IPS-20b (cell line): ENCODE measurements at regions not wholly inside any gene's neighbourhood (a gene's known extent, or its start where the extent isn't known, plus 50 kb on each side); places are given as distances from the start of the nearest gene placed in this dataset.
"Not testable (repeated sequence)": the region's sequence is repeated elsewhere in the genome, so short reads cannot be mapped to it uniquely, and the experiment has no call there.

Experiments used
- H3K27ac ChIP-seq: one replicate; pipeline ENCODE4 v1.5.1; 2013; ENCODE audit warnings: low read length
- H3K27me3 ChIP-seq: 2 replicates; pipeline ENCODE4 v1.6.1; 2013; ENCODE audit warnings: mild to moderate bottlenecking, low read length, inconsistent platforms; ENCODE audit not compliant: insufficient read depth
- H3K36me3 ChIP-seq: 2 replicates; pipeline ENCODE4 v1.6.1; 2013; ENCODE audit warnings: low read depth, mild to moderate bottlenecking, inconsistent platforms, low read length, moderate library complexity; ENCODE audit not compliant: insufficient read depth
- H3K4me1 ChIP-seq: 2 replicates; pipeline ENCODE4 v1.6.1; 2013; ENCODE audit warnings: mild to moderate bottlenecking, control low read depth, inconsistent platforms, low read length, moderate library complexity; ENCODE audit not compliant: insufficient read depth
- H3K4me3 ChIP-seq: 2 replicates; pipeline ENCODE4 v1.5.1; 2013; ENCODE audit warnings: mild to moderate bottlenecking, low read length, inconsistent platforms
- H3K9ac ChIP-seq: 2 replicates; pipeline ENCODE4 v1.6.1; 2013; ENCODE audit warnings: low read depth, mild to moderate bottlenecking, inconsistent platforms, low read length, moderate library complexity
- H3K9me3 ChIP-seq: 2 replicates; pipeline ENCODE4 v1.6.1; 2013; ENCODE audit warnings: mild to moderate bottlenecking, low read depth, low read length, inconsistent platforms; ENCODE audit not compliant: insufficient read depth

GRCh38 chr12:67072281-67072680 lies 196.9 kb upstream of the CAND1 start:
- not testable (repeated sequence) for H3K4me3 ChIP-seq, H3K27ac ChIP-seq, H3K36me3 ChIP-seq, H3K4me1 ChIP-seq, H3K9ac ChIP-seq, H3K9me3 ChIP-seq
- H3K27me3 ChIP-seq, result peaks cover 27% of the 10 kb centered on the region

GRCh38 chr12:67073336-67073735 lies 195.8 kb upstream of the CAND1 start:
- Histone ChIP-seq H3K36me3 (no peaks in the 10 kb centered on the region), H3K9ac (no peak overlapping the region)

DNA sequence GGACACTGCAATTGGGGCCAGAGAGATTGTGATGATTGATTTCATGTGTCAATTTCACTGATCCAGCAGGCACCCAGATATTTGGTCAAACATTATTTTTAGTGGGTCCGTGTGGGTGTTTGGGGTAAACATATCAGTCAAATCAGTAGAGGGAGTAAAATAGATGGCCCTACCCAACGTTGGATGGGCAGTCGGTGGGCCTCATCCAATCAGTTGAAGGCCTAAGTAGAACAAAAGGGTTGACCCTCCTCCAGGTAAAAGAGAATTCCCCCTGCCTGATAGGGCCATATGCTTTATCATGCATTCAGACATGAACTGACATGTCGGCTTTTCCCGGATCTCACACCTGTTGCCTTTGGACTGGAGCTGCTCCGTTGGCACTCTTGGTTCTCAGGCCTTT lies 195.1 kb upstream of the CAND1 start:
- Histone ChIP-seq H3K36me3 (no peaks in the 10 kb centered on the region), H3K27ac (no peak overlapping the region), H3K4me3 (no peak overlapping the region), H3K27me3 (peaks cover 19% of the 10 kb centered on the region), H3K9me3 (no peaks in the 10 kb centered on the region), H3K4me1 (peaks cover 3% of the 10 kb centered on the region; the same call in 1 of the 2 replicates), H3K9ac (no peak overlapping the region)

More at GRCh38 chr12:67073336-67073735, 195.8 kb upstream of the CAND1 start:
- Histone ChIP-seq H3K27me3 (peaks cover 19% of the 10 kb centered on the region), H3K4me3 (no peak overlapping the region), H3K9me3 (no peaks in the 10 kb centered on the region), H3K4me1 (no peaks in the 10 kb centered on the region), H3K27ac (no peak overlapping the region)

DNA sequence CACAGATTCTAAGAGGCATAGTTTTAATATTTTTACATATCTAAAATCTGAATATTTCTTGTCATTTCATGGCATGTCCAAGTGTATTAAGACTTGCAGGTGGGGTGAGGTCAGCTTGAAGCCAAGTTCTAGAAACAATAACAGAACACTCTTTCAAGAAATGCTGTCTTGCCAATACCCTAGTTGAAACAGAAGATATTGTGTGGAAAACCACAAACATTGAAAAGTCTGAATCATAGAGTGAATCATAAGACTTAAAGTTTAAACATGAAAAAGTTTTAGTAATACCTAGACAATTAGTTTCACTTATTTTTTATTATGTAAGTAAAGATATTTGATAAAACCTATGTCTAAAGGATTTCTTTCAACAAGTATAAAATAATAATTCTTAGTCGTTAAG lies 191.5 kb upstream of the CAND1 start:
- Histone ChIP-seq H3K36me3 (no peaks in the 10 kb centered on the region), H3K9me3 (no peaks in the 10 kb centered on the region), H3K4me3 (no peak overlapping the region), H3K27me3 (no peaks in the 10 kb centered on the region), H3K4me1 (peaks cover 15% of the 10 kb centered on the region; the same call in 1 of the 2 replicates), H3K27ac (no peak overlapping the region), H3K9ac (no peak overlapping the region)

DNA sequence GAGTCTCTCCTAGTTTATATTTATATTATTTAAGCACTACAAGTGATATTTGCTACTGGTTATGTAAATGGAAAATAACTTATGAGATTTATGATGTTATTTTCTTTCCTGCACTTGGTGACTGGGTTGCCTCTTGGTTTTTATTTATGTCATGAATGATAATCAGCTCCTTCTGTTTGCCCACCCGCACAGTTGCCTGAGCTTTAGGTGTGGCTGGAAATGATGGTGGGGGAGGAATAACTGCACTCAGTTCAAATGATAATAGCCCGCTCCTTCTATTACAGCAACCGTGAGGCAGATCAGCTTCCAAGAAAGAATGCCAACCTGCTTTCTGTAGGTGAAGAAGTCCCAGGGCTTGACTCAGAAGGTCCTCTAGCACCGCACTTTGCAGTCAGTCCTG lies 190.2 kb upstream of the CAND1 start:
- H3K36me3 ChIP-seq, result no peaks in the 10 kb centered on the region
- no peak overlapping the region for H3K27ac ChIP-seq
- H3K9me3 ChIP-seq, result no peaks in the 10 kb centered on the region
- H3K27me3 ChIP-seq, result no peaks in the 10 kb centered on the region
- peaks cover 15% of the 10 kb centered on the region; the same call in 1 of the 2 replicates for H3K4me1 ChIP-seq
- no peak overlapping the region for H3K9ac ChIP-seq
- no peak overlapping the region for H3K4me3 ChIP-seq

DNA sequence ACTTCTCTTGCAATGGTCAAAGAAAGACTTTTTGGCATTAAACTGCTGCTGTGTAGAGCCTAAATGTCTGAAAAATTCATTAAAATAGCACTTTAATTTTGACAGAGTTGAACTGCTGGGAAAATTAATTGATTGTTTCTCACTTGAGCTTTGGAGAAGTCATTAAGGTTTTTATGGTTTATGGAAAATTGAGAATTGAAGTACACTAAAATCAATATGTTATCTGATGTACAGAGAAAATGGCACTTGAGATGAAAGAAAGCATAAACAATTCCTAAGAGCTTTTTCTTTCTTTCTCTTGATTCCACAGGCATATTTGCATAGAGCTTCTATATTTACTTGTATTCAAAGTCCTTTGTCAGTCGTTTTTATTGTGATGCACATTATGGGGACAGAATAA lies 188.5 kb upstream of the CAND1 start:
- Histone ChIP-seq H3K27ac (no peak overlapping the region), H3K4me3 (no peak overlapping the region), H3K9ac (no peak overlapping the region), H3K27me3 (no peaks in the 10 kb centered on the region), H3K4me1 (peaks cover 15% of the 10 kb centered on the region; the same call in 1 of the 2 replicates), H3K36me3 (no peaks in the 10 kb centered on the region), H3K9me3 (no peaks in the 10 kb centered on the region)

DNA sequence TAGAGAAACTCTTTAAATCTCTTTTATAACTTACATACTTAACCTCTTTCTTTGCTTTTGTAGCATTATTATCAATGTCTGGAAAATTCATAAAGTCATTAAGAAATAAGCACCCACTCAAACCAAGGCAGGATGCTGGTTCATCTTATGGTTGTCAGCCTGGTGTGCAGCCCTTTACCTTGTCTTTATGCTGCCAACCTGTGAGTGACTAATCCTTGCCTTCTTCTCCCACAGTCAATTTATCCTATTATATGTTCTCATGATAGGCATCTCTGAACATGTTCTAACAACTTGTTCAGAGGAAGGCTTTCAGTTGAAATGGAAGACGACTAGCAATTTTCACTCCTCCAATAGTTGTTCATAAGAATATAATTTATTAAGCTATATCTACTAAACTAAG lies 186.9 kb upstream of the CAND1 start:
- H3K27ac ChIP-seq, result no peak overlapping the region
- no peak overlapping the region for H3K4me3 ChIP-seq
- H3K9ac ChIP-seq, result no peak overlapping the region
- no peaks in the 10 kb centered on the region for H3K36me3 ChIP-seq
- H3K27me3 ChIP-seq, result no peaks in the 10 kb centered on the region
- H3K9me3 ChIP-seq, result no peaks in the 10 kb centered on the region
- H3K4me1 ChIP-seq, result peaks cover 15% of the 10 kb centered on the region; the same call in 1 of the 2 replicates

DNA sequence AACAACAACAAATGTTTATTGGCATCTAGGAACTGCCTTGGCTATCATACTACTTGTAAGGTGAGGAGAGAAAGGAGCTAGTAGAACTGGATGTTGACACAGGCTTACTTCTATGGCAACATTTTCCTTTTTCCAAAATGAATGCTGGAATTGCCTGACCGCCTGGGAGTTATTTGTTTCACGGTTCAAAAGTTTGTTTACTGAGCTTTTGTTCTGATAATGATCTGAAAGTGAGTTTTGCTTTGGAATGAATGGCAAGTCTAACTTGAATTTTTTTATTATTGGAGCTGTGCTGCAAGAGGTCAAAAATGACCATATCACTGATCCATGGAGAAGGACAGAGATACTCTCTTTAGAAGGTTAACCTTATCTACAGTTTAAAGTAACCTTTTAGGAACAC lies 183.5 kb upstream of the CAND1 start:
- H3K27me3 ChIP-seq, result no peaks in the 10 kb centered on the region
- H3K27ac ChIP-seq, result no peak overlapping the region
- peaks cover 1% of the 10 kb centered on the region; the same call in 1 of the 2 replicates for H3K4me1 ChIP-seq
- no peak overlapping the region for H3K4me3 ChIP-seq
- H3K9ac ChIP-seq, result no peak overlapping the region
- no peaks in the 10 kb centered on the region for H3K36me3 ChIP-seq
- H3K9me3 ChIP-seq, result no peaks in the 10 kb centered on the region

- Histone ChIP-seq H3K36me3 (no peaks in the 10 kb centered on the region), H3K4me3 (no peak overlapping the region)
Observed at GRCh38 chr12:67086116-67086515, 183.0 kb upstream of the CAND1 start.

GRCh38 chr12:67088401-67089118 lies 180.6 kb upstream of the CAND1 start:
- H3K27me3 ChIP-seq, result no peaks in the 10 kb centered on the region
- no peaks in the 10 kb centered on the region for H3K4me1 ChIP-seq
- H3K9me3 ChIP-seq, result no peaks in the 10 kb centered on the region
- H3K27ac ChIP-seq, result no peak overlapping the region
- H3K9ac ChIP-seq, result no peak overlapping the region
- H3K36me3 ChIP-seq, result no peaks in the 10 kb centered on the region
- no peak overlapping the region for H3K4me3 ChIP-seq

More at GRCh38 chr12:67086116-67086515, 183.0 kb upstream of the CAND1 start:
- Histone ChIP-seq H3K4me1 (no peaks in the 10 kb centered on the region), H3K27me3 (no peaks in the 10 kb centered on the region), H3K9ac (no peak overlapping the region), H3K27ac (no peak overlapping the region), H3K9me3 (no peaks in the 10 kb centered on the region)

DNA sequence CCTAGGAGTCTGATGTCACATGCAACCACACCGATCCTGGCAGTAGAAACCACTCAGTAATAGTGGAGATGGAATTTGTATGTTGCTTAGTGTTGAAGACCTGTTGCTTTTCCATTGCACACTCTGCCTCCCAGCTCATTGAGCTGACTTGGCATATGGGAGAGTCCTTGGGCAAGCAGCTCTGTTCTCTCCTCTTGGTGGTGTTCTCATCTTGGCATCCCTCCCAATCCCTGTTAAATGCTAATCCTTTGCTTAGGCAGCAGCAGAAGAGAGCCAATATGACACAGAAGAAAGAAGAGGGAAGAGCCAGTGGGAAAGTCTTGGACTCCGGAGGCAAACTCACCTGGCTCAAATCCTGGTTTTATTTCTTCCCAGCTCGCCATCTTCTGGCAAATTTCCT lies 178.0 kb upstream of the CAND1 start:
- Histone ChIP-seq H3K27ac (no peak overlapping the region), H3K36me3 (no peaks in the 10 kb centered on the region), H3K4me1 (no peaks in the 10 kb centered on the region), H3K9ac (no peak overlapping the region), H3K4me3 (no peak overlapping the region), H3K9me3 (no peaks in the 10 kb centered on the region), H3K27me3 (no peaks in the 10 kb centered on the region)

DNA sequence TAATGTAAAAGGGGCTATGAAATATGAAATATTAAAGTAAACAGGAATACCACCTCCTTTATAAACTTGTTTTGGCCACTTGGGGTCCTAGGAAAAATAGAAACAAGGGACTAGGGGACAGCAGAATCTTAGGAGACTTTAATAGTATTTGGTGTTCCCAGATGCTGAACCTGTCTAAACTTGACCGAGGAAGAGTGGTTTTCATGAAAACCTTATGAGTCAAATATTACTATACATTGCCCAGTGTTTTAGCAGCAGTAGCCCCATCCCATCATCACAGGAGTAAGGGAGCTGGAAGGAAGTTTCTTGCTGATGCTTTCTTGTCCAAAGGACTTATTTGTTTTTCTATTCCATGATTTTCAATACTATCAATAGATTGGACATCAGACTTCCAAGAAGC lies 177.5 kb upstream of the CAND1 start:
- Histone ChIP-seq H3K4me1 (no peaks in the 10 kb centered on the region), H3K9me3 (no peaks in the 10 kb centered on the region), H3K36me3 (no peaks in the 10 kb centered on the region), H3K9ac (no peak overlapping the region), H3K27me3 (no peaks in the 10 kb centered on the region), H3K4me3 (no peak overlapping the region), H3K27ac (no peak overlapping the region)
